PFSK-1 (cell line): ENCODE measurements at regions not wholly inside any gene's neighbourhood (a gene's known extent, or its start where the extent isn't known, plus 50 kb on each side); places are given as distances from the start of the nearest gene placed in this dataset.

Source experiments
- FOXP2 ChIP-seq: optimal IDR thresholded peaks from 2 replicates; pipeline ENCODE3; 2011; ENCODE audit warnings: borderline replicate concordance, control low read depth, inconsistent platforms; ENCODE audit not compliant: insufficient read depth; ENCODE audit errors: extremely low read length, extremely low read depth
- POLR2AphosphoS5 ChIP-seq: IDR thresholded peaks from 2 replicates; pipeline ENCODE4 v1.6.1; 2012; ENCODE audit warnings: low read depth, mild to moderate bottlenecking, control low read depth, low read length, moderate library complexity
- REST ChIP-seq, 2 experiments: IDR thresholded peaks; 2 replicates each; pipeline versions ENCODE4 v1.6.1 to v1.8.0; 2011 to 2012; ENCODE audit warnings: low read depth in 2 of 2, low read length in 2 of 2, control low read depth in 1 of 2, inconsistent platforms in 1 of 2, mild to moderate bottlenecking in 1 of 2, moderate library complexity in 1 of 2; ENCODE audit not compliant: insufficient read depth in 1 of 2
- SIN3A ChIP-seq: IDR thresholded peaks from 2 replicates; pipeline ENCODE4 v1.6.1; 2012; ENCODE audit warnings: mild to moderate bottlenecking, low read length, moderate library complexity, borderline replicate concordance; ENCODE audit not compliant: insufficient read depth
- TAF1 ChIP-seq: IDR thresholded peaks from 2 replicates; pipeline ENCODE4 v1.6.1; 2012; ENCODE audit warnings: low read length, control low read depth, borderline replicate concordance; ENCODE audit not compliant: insufficient read depth

DNA sequence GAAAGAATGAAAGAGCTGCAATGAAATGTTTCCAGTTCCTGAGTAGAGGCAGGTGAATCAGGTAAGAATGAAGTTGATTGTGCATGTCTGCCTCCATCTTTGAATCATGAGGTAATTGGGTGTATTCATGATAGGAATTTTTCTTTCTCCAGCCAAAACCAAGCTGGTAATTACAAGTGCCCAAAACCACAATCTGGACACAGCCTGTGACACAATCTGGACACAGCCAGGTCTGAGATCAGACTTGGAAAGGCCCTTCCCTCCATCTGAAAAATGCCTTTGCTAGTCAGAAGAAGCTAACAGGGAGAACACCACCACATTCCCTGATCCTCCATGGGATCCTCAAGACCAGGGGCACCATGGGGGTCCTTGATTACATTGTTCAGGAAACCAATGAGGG lies 338.5 kb upstream of the THBS1 start:
- TF ChIP-seq SIN3A (no peak), REST (IDR thresholded peaks at IDR 0.05; ENCODE audit: insufficient read depth in 1 of 2, low read depth in 2 of 2, low read length in 2 of 2) (no peak)

DNA sequence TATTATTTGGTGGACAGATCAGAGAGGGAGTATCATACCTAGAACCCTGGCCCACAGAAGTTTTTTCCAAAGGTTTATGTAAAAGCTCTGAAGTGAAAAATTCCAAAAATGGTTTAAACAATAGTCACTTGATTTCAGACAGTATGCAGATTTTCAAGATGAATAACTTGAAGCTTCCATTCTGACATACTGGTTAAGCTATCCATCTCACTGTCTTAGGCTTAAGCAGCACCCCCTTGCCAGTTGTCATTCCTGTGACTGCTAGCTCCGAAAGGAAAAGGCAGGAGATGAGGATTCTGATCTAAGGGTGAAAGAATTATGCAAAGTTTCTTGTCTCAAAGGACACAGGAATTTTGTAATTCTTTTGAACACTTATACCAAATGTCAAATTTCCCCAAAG lies 337.5 kb upstream of the THBS1 start:
- TF ChIP-seq TAF1 (no peak), POLR2AphosphoS5 (no peak), REST (IDR thresholded peaks at IDR 0.05; ENCODE audit: insufficient read depth in 1 of 2, low read depth in 2 of 2, low read length in 2 of 2) (no peak), SIN3A (no peak), FOXP2 (no peak)

DNA sequence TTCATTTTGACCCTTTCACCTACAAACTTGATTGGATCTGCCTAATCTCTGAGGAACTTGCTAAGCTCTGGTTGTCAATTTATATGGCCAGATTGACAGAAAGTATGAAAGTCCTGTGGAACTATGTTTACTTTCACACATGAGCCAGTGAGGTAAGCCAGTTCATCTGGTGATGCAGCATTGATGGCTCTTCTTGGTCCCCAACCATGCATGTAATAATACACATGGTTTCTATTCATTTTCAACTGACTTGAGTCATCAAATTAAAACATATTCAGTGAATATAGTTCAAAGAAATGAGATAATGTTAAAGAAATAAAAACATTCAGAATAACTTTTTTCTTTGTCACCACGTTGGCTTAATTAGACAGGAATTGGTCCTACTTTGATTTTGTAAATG lies 336.1 kb upstream of the THBS1 start:
- TF ChIP-seq REST (IDR thresholded peaks at IDR 0.05; ENCODE audit: insufficient read depth in 1 of 2, low read depth in 2 of 2, low read length in 2 of 2) (no peak), FOXP2 (no peak), SIN3A (no peak), TAF1 (no peak), POLR2AphosphoS5 (no peak)

DNA sequence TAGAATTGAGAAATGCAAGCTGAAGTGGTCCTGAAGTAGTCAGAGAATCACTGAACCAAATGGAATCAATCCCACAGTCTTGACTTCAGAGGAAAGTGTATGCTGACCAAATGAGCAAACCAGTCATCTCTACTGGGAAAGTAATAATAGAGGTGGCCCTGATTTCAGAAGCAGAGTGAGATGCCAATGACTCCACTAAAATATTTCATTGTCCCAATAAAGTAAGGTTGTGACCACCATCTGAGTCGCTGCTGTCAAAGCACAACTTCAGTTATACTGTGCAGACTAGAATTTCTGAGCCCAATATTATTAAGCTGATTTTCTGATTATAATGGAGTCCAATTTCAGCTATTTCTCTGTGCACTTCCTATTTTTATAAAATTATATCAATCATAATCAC lies 334.4 kb upstream of the THBS1 start:
- TF ChIP-seq SIN3A = no peak
- TF ChIP-seq POLR2AphosphoS5 = no peak
- no peak for TF ChIP-seq REST (IDR thresholded peaks at IDR 0.05; ENCODE audit: insufficient read depth in 1 of 2, low read depth in 2 of 2, low read length in 2 of 2)
- TF ChIP-seq FOXP2 = no peak
- TF ChIP-seq TAF1 = no peak

DNA sequence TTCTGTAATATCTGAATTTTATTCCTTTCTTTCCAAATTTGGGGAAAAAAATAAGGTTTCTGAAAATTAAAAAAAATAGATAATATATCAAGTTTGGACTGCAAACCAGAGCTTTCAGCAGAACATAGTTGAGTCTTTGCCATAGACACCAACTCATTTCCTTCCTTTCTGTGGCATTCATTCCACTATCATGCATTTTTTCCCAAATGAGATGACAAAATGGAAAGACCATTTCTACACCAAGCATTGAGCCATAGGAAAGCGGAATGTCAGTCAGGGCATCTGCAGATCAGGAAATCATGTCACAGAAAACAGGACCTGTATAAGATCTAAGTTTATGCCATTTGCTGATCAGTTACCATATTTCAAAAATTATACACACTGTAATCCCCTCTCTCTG lies 333.3 kb upstream of the THBS1 start:
- TF ChIP-seq POLR2AphosphoS5 (no peak), SIN3A (no peak), FOXP2 (no peak), TAF1 (no peak), REST (IDR thresholded peaks at IDR 0.05; ENCODE audit: insufficient read depth in 1 of 2, low read depth in 2 of 2, low read length in 2 of 2) (no peak)
